ENCODE measurements at regions not wholly inside any gene's neighbourhood (a gene's known extent, or its start where the extent isn't known, plus 50 kb on each side); places are given as distances from the start of the nearest gene placed in this dataset.

DNA sequence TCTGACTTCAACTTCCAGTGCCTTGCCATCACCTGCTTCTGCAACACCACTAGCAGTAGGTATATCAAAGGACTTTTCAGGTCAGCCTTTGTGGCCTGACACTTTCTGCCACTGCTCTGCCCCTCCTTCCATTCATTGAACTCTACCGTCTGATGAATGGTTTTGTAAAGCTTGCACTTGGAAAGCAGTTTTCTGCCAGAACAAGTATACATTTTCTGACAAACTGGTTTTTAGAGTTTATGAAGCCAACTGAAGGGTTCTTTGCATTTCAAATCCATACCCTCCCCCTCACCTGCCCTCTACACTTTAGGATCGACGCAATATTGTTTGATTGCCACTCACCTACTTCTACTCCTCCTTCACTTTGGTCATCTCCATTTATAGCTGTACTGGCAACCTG, 603.1 kb downstream of the HACE1 start:
- no peak for TF ChIP-seq POLR2A (IDR thresholded peaks at IDR 0.05)
- TF ChIP-seq, protein P1, sequence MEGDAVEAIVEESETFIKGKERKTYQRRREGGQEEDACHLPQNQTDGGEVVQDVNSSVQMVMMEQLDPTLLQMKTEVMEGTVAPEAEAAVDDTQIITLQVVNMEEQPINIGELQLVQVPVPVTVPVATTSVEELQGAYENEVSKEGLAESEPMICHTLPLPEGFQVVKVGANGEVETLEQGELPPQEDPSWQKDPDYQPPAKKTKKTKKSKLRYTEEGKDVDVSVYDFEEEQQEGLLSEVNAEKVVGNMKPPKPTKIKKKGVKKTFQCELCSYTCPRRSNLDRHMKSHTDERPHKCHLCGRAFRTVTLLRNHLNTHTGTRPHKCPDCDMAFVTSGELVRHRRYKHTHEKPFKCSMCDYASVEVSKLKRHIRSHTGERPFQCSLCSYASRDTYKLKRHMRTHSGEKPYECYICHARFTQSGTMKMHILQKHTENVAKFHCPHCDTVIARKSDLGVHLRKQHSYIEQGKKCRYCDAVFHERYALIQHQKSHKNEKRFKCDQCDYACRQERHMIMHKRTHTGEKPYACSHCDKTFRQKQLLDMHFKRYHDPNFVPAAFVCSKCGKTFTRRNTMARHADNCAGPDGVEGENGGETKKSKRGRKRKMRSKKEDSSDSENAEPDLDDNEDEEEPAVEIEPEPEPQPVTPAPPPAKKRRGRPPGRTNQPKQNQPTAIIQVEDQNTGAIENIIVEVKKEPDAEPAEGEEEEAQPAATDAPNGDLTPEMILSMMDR (IDR thresholded peaks at IDR 0.05), result no peak
- TF ChIP-seq EP300 (IDR thresholded peaks at IDR 0.05), result no peak

All from tibial nerve (tissue), 4 donors.